Thoracic aorta (tissue), 2 donors: ENCODE measurements at regions not wholly inside any gene's neighbourhood (a gene's known extent, or its start where the extent isn't known, plus 50 kb on each side); places are given as distances from the start of the nearest gene placed in this dataset.

Experiments
- ATAC-seq: fragments of 150-250 bp; one replicate; pipeline ENCODE4 v1.8.0; 2017; ENCODE audit warnings: low read depth; ENCODE audit not compliant: insufficient number of reproducible peaks, low FRiP score
- DNase-seq: peaks from one replicate; pipeline ENCODE4 v3.0.0-alpha.2; 2020; ENCODE audit warnings: low spot score
- H3K27ac ChIP-seq, 2 donors: fragments of 200-600 bp; sonication (generic); 1 replicate in 1 of 2; 2 replicates in 1 of 2; pipeline ENCODE4 v1.5.1; 2016; ENCODE audit warnings: mild to moderate bottlenecking in 2 of 2, moderate library complexity in 2 of 2
- H3K27me3 ChIP-seq: fragments of 200-600 bp; sonication (generic); replicated peaks from 2 replicates; pipeline ENCODE4 v1.6.0; 2016; ENCODE audit warnings: mild to moderate bottlenecking; ENCODE audit not compliant: insufficient read depth
- H3K36me3 ChIP-seq: fragments of 200-600 bp; sonication (generic); one replicate; pipeline ENCODE4 v1.5.1; 2016
- H3K4me1 ChIP-seq, 2 donors: fragments of 200-600 bp; sonication (generic); 1 replicate in 1 of 2; 2 replicates in 1 of 2; pipeline versions ENCODE4 v1.5.1 to v1.6.0; 2016; ENCODE audit warnings: low read depth in 2 of 2, mild to moderate bottlenecking in 1 of 2; ENCODE audit not compliant: control insufficient read depth in 1 of 2
- H3K4me3 ChIP-seq: fragments of 200-600 bp; sonication (generic); 2 replicates; pipeline ENCODE4 v1.5.1; 2016; ENCODE audit warnings: mild to moderate bottlenecking
- H3K9me3 ChIP-seq: fragments of 200-600 bp; sonication (generic); 2 replicates; pipeline ENCODE4 v1.5.1; 2016
- CTCF ChIP-seq: fragments of 200-600 bp; sonication (generic); IDR thresholded peaks from one replicate; pipeline ENCODE4 v1.5.1; 2019; ENCODE audit warnings: antibody characterized with exemption

- no peak for TF ChIP-seq CTCF
- Histone ChIP-seq H3K27ac (no peak overlapping the region), H3K36me3 (no peaks in the 10 kb centered on the region), H3K4me1 (no peaks in the 10 kb centered on the region), H3K27me3 (no peaks in the 10 kb centered on the region), H3K4me3 (no peak overlapping the region), H3K9me3 (no peaks in the 10 kb centered on the region)
- DNase-seq (no peak), ATAC-seq (no peak)
Measured at GRCh38 chr1:30234091-30234490, 489.3 kb downstream of the MATN1 start.

GRCh38 chr1:30232288-30232899 is 491.0 kb downstream of the MATN1 start:
- no peak overlapping the region for H3K27ac ChIP-seq
- ATAC-seq (no peak), DNase-seq (no peak)
- H3K4me1 ChIP-seq = no peaks in the 10 kb centered on the region
- TF ChIP-seq CTCF = peak; percentile 17
- no peak overlapping the region for H3K4me3 ChIP-seq
- no peaks in the 10 kb centered on the region for H3K9me3 ChIP-seq
- no peaks in the 10 kb centered on the region for H3K27me3 ChIP-seq
- H3K36me3 ChIP-seq = no peaks in the 10 kb centered on the region

GRCh38 chr1:30229960-30230359 is 493.4 kb downstream of the MATN1 start:
- Histone ChIP-seq H3K4me3 (no peak overlapping the region), H3K36me3 (no peaks in the 10 kb centered on the region), H3K9me3 (no peaks in the 10 kb centered on the region), H3K27me3 (no peaks in the 10 kb centered on the region), H3K27ac (no peak overlapping the region), H3K4me1 (no peaks in the 10 kb centered on the region)
- DNase-seq (no peak), ATAC-seq (no peak)
- TF ChIP-seq CTCF = no peak

GRCh38 chr1:30229557-30229956 is 493.8 kb downstream of the MATN1 start:
- Histone ChIP-seq H3K27ac (no peak overlapping the region), H3K36me3 (no peaks in the 10 kb centered on the region), H3K27me3 (no peaks in the 10 kb centered on the region), H3K4me3 (no peak overlapping the region), H3K9me3 (no peaks in the 10 kb centered on the region), H3K4me1 (no peaks in the 10 kb centered on the region)
- TF ChIP-seq CTCF = no peak
- DNase-seq = no peak
- no peak for ATAC-seq

- Histone ChIP-seq H3K9me3 (no peaks in the 10 kb centered on the region), H3K4me3 (no peak overlapping the region), H3K4me1 (no peaks in the 10 kb centered on the region), H3K27me3 (no peaks in the 10 kb centered on the region), H3K27ac (no peak overlapping the region), H3K36me3 (no peaks in the 10 kb centered on the region)
- DNase-seq (no peak), ATAC-seq (no peak)
- no peak for TF ChIP-seq CTCF
Measured at GRCh38 chr1:30226648-30227047, 496.7 kb downstream of the MATN1 start.
